ENCODE measurements at regions not wholly inside any gene's neighbourhood (a gene's known extent, or its start where the extent isn't known, plus 50 kb on each side); places are given as distances from the start of the nearest gene placed in this dataset.

- no peak for DNase-seq (ENCODE audit: low read depth in 2 of 2)
Observed at GRCh38 chr2:236717120-236717519, 147.5 kb downstream of the ACKR3 start.

- no peak for DNase-seq (ENCODE audit: low read depth in 2 of 2)
Observed at GRCh38 chr2:236717729-236718128, 148.1 kb downstream of the ACKR3 start.

- no peak for DNase-seq (ENCODE audit: low read depth in 2 of 2)
Observed at GRCh38 chr2:236718207-236718992, 148.8 kb downstream of the ACKR3 start.

- no peak for DNase-seq (ENCODE audit: low read depth in 2 of 2)
Observed at GRCh38 chr2:236719192-236719635, 149.6 kb downstream of the ACKR3 start.

GRCh38 chr2:236720974-236721540, 151.4 kb downstream of the ACKR3 start:
- DNase-seq (ENCODE audit: low read depth in 2 of 2), result no peak

- DNase-seq (ENCODE audit: low read depth in 2 of 2), result no peak
Observed at GRCh38 chr2:236724200-236724599, 154.6 kb downstream of the ACKR3 start.

- DNase-seq (ENCODE audit: low read depth in 2 of 2), result no peak
Observed at GRCh38 chr2:236726701-236727450, 157.3 kb downstream of the ACKR3 start.

- no peak for DNase-seq (ENCODE audit: low read depth in 2 of 2)
Observed at GRCh38 chr2:236728916-236729670, 159.5 kb downstream of the ACKR3 start.

GRCh38 chr2:236730393-236730792, 160.8 kb downstream of the ACKR3 start:
- no peak for DNase-seq (ENCODE audit: low read depth in 2 of 2)

- no peak for DNase-seq (ENCODE audit: low read depth in 2 of 2)
Observed at GRCh38 chr2:236731767-236732580, 162.3 kb downstream of the ACKR3 start.

GRCh38 chr2:236733156-236733555, 163.5 kb downstream of the ACKR3 start:
- no peak for DNase-seq (ENCODE audit: low read depth in 2 of 2)

- no peak for DNase-seq (ENCODE audit: low read depth in 2 of 2)
Observed at GRCh38 chr2:236735825-236736238, 166.2 kb downstream of the ACKR3 start.

- no peak for DNase-seq (ENCODE audit: low read depth in 2 of 2)
Observed at GRCh38 chr2:236738030-236738429, 168.4 kb downstream of the ACKR3 start.

- DNase-seq (ENCODE audit: low read depth in 2 of 2), result no peak
Observed at GRCh38 chr2:236738896-236739295, 169.3 kb downstream of the ACKR3 start.

GRCh38 chr2:236739663-236740062, 170.0 kb downstream of the ACKR3 start:
- no peak for DNase-seq (ENCODE audit: low read depth in 2 of 2)

- no peak for DNase-seq (ENCODE audit: low read depth in 2 of 2)
Observed at GRCh38 chr2:236740506-236740905, 170.9 kb downstream of the ACKR3 start.

GRCh38 chr2:236743039-236743920, 173.7 kb downstream of the ACKR3 start:
- DNase-seq (ENCODE audit: low read depth in 2 of 2), result no peak

- DNase-seq (ENCODE audit: low read depth in 2 of 2), result no peak
Observed at GRCh38 chr2:236743921-236744280, 174.3 kb downstream of the ACKR3 start.

GRCh38 chr2:236744281-236744705, 174.7 kb downstream of the ACKR3 start:
- DNase-seq (ENCODE audit: low read depth in 2 of 2), result no peak

GRCh38 chr2:236744716-236745115, 175.1 kb downstream of the ACKR3 start:
- no peak for DNase-seq (ENCODE audit: low read depth in 2 of 2)

Measured in activated CD4-positive, alpha-beta T cell treated with anti-CD3 and anti-CD28 coated beads for 24 hours (primary cell).